ENCODE measurements at regions not wholly inside any gene's neighbourhood (a gene's known extent, or its start where the extent isn't known, plus 50 kb on each side); places are given as distances from the start of the nearest gene placed in this dataset.

DNA sequence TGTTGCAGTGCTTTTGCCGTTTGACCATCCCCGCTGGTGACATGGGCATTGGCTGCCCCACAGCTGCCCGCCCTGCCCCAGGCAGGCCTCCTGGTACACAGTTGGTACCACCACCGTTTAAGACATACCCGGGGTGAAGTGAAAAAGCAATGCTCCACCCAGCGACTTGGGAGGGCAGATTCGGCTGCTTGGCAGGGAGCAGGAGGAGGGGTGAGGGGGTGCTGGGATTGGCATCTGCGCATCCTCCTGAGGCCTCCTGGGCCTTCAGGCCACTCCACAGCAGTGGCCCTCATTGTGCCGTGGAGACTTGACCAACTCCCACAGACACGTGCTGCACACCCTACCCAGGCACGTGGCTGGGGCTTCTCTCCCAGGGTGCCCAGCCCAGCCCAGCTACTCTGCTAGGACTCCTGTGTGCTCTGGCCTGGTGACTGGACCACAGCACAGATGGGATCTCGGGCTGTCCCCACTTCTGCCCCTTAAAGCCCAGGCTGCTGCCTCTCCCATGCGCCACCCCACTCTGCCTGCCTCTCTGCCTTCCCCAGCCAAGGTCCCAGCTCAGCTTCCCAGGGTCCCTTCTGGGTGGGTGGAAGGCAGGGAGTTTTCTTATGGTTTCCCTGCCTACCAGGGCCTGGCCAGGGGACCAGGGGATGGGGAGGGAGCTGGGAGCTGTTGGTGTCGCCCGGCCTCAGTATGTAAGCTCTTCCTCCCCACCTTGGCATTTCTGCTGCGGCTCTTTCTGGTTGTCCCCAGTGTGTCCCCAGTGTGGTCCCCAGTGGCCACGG is 157.0 kb upstream of the HS6ST1 start:
- no peak for DNase-seq

DNA sequence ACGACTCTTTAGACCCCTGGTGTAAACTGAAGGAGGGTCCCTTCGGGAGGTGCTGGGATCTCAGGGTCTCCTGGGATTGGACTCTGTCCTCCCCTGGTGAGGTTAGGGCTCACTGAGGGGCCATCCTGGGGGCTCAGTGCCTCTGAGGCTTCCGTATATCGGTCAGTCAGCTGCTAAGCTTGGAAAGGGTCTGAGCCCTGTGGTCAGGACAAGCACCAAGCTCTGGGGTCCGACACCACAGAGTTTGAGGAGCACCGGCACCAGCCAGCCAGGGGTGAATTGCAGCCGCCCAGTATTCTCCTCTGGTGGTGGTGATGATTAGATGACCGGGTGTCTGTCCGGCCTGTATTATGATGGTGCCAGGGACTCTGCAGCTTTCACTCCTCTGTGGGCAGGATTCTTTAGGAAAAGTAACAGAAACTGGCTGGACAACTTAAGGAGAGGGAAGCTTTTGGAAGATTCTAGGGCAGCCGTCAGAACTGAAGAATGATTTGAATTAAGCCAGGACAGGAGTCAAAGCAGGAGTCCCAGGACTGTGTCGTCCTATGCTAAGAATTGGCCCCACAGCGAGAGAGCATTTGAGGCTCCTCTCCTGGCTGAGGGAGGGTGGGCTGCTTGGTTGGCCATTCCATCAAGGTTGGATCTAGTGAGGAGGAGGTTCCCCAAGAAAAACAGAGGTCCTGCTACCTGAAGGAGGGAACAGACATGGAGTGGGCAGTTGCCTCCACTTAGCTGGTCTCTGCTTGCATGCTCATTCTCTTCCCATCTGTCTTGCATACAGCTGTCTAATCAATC is 158.6 kb upstream of the HS6ST1 start:
- DNase-seq = no peak

DNA sequence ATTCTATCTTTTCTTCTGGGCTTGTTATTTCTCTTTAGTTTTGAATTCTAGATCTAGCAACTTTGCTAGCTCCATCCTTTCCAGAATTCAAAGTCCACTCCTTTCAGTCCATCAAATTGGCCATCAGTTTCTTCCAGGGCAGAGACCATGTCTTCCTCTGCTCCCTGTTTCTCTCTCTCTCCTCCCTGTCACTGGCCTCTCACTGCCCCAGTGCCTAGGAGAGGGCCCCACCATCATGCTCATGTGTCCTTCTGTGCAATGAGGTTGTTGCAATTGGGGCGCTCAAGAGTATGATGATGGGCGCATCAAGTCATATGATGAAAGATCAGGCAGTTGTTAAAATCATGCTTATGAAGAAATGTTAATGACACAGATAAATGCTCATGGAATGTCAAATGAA is 159.2 kb upstream of the HS6ST1 start:
- no peak for DNase-seq

DNA sequence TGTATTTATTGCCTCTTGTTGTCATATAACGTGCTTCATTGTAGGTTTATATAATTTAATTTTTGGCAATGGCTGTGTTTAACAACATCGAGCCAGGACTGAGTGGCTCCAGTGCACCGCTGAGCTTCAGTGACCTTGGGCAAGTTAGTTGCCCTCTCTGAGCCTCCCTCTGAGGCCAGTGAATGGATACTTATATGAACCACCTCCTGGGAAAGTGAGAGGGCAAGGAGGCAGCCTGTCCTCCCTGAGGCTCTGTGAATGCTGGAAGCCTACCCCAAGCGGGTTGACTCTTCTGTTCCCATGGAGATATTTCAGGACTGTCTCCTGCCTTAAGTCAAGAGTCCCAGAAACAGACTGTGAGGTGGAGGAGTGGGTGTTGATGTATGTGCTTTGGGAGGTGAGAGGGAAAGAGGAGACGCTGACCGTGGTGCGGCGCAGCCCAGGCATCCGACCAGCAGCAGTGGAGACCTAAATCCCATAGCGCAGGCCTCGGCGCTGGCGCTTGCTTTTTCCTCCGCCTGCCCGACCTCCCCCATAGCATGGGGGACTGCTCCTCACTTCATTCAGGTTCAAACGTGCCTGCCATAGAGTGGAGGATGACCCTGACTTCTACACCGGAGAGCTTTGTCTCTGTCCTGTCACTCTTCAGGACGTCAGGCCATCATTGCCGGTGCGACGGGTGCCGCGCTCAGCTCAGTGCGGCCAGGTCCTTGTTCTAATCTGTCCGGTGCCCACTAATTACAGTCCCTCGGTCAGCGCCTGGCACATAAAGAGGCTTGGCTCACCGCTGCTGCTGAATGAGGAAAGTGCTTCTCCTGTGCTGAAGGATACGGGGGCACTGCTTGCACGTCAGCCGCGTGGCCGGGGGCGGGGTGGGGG is 167.3 kb upstream of the HS6ST1 start:
- no peak for DNase-seq

DNA sequence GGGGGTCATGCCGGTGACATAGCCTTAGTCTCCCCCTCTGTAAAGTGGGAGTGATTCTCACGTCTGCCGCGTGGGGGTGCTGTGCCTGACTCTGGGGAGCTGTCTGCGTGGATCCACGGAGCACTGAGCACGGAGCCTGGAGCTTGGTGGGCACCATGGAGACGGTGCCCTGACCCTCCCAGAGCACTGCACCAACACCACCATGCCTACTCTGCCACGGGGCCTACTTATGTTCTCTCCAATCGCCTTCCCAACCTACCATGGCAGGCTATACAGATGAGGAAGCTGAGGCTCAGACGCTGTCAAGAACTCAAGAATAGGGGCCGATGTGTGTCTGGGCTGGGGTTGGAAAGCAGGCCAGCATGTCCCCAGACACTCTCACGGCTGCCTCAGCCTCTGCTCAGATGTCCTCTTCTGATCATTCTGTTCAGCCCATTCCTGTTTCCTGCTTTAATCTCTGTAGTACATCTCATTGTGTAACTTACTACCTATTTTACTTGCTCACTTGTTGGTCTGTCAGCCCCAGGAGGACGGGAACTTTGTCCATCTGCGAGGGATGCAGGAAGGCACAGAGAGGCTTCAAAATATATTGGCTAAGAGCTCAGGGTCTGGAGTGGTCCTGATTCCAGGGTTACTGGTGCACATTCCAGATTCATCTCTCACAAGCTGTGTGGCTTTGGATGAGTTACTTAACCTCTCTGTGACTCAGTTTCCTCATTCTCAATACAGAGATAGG is 168.1 kb upstream of the HS6ST1 start:
- DNase-seq = no peak

DNA sequence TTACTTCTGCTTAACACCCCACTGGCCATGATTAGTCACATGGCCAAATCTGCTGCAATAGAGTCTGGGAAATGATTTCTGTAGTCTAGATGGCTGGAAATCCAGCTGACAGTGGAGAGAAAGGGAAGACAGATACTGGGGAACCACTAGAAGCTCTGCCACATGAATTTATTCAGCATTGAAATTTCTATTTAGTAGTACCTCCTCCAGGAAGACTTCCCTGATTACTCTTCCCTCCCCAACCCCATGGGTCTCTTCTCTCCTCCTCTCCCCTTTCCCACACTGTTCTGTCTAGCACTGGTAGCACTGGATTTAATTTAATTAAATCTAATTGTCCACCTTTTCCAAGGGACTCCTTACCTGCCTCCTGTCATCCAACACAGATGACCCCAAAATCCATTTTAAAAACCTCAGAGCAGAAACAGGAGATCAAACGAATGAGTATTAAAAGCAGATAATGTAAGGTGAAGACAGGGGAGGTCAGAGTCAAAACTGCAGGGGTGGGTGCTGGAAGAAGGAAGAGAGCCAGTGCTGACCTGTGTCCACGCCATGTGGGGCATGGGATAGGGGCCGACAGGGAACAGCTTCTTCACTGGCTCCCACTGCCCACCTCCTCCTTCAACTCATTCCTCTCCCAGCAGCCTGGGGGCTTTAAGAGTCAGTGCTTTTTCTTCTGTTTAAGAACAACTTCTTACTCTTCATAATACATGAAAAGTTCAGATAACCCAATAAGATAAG is 169.2 kb upstream of the HS6ST1 start:
- DNase-seq = no peak

DNA sequence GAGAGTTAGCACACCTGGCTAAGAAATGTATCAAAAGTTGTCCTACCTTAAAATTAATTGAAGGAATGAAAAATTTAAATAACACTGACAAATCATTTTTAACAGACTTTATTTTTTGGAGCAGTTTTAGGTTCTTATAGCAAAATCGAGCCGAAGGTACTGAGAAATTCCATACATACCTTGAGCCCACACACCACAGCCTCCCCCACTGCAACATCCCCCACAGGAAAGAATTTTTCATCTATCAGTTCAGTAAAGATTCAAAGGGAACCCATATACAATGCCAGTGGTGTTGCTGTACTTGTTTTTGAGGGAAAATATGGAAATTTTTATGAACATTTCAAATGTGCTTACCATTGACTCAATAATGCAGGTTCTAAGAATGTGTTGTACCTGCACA is 169.8 kb upstream of the HS6ST1 start:
- DNase-seq = no peak

DNA sequence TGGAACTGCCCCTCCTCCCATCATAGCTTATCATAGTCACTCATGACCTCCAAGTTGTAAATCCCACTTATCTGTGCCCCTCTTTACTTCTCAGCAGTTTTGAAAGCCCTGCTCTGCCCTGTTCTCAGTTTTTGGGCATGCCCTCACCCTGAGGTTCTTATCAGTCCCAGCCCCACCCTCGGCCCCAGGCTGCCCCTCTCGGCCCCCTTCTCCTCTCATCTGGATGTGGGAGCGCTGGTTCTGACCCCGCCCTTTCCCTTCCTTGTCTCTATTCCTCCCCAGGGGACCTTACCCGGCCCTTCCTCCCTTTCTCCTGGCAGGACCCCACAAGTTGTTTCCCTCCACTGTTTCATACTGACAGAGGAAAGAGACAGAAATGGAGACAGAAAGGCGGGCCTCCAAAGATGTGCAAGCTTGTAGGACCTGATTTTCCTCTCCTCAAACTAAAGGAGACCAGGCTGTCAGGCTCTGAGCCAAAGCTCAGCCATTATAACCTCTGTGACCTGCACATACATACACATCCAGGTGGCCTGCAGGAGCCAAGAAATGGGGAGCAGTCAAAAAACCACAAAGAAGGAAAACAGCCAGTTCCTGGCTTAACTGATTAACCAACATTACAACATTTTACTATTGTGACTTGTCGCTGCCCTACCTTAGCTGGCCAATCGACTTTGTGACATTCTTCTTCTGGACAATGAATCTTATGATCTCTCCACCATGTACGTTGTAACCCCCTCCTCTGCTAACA is 171.0 kb upstream of the HS6ST1 start:
- no peak for DNase-seq

DNA sequence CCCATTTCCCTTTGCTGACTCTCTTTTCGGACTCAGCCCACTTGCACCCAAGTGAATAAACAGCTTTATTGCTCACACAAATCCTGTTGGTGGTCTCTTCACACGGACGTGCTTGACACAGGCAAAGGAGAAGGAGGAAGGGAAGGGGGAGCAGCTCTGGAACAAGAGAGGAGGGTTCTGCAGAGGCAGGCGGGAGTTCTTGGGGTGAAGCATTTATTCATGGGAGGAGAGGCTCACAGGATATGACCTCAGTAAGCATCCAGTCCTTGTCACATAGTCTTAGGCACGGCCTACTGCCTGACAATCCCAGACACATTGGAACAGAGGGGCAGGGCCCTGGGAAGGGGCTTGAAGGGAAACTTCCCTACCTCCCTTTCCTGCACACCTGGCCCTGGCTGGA is 171.7 kb upstream of the HS6ST1 start:
- DNase-seq = no peak

DNA sequence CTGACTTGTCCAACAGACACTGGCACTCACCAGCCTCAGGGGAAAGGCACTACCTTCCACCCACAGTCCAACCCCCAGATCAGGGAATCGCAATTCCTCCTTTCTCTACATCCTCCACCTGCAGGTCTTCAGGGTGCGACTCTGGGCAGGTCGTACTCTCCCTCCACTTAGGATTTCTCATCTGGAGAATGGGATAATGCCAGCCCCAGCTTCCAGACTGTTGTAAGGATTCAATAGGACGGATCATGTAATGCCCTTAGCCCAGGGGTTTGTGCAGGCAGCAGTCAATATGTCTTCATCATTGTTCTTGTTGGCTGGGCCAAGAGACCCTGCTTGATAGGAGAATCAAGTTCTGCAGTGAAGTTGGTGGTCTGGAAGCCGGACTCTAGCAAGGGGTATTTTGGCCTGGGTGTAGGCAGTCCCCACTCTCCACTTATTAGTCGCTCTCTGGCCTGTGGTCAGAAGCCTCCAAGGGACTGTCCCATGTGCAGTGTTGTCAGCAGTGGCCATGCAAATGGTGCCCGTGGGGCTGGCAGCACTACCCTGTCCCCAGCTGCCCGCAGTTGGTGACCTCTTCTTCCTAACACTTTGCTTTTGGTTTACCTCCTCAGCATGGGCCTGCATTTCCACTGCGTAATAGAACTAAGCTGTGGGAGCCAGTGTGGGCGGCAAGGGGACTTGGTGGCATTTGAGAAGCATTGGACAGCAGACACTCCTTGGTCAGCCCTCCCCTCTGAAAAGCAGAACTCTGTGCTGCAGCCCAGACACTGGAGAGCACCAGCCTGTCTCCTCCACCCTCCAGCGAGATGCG is 172.4 kb upstream of the HS6ST1 start:
- no peak for DNase-seq

DNA sequence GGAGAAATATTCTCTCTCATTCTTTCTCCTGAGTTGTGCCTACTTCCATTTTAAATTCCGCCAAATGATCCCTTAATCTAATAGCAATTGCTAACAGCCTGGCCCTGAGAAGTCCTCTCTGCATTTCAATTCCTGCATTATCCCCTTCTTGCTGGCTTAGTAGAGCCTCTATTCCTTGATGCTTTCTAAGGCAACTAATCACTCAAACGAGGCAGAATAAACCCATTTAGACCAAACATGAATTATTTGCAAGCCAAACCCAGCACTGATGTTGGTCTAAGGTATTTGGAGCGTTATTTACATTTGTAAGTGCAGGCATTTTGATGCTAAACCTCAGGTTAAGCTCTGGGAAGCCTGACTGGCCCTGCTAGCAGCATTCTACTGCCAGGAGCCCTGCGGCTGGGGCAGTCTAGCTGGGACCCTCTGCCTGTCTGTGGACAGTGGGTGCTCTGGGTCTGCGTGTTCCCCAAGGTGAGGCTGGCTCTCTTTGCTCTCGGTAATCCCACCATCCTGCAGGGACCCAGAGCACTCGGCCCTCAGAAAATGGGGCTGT is 173.1 kb upstream of the HS6ST1 start:
- DNase-seq = no peak

DNA sequence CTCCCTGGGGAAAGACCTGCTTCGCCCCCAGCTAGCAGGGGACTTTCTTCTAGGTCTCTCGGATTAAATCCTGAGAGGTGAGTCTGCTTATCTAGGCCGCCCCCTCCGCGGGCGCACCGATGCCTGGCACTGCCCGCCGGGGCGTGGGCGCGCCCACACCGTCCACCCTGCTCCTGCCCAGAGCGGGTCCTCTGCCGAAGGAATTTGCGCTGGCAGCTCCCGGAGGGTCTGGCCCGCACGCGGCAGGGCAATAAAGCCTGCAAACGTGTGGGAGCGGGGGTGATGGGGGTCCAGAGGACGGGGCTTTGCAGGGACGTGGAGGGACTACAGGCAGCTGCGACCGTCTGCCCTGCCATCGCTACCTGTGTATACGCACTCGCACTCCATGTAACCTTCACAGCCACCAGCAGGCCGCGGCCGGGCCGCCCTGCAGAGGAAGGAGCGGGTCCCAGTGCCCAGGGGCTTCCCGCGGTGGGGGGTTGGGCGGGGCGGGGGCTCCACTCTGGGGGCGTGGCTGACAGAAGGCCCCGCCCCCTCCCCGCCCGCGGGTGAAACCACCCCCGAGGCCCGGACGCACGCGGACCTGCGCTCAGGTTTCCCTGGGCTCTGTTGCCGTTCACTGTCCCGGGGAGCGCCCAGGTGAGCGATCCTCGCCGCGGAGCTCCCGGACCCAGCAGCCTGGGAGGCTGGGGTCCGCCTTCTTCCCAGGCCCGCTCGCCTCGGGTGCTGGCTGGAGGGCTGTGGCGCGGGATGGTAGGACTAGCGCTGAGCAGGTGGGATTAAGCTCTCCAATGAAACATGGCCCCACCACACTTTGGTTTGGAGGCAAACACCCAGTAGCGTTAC is 174.5 kb upstream of the HS6ST1 start:
- no peak for DNase-seq

DNA sequence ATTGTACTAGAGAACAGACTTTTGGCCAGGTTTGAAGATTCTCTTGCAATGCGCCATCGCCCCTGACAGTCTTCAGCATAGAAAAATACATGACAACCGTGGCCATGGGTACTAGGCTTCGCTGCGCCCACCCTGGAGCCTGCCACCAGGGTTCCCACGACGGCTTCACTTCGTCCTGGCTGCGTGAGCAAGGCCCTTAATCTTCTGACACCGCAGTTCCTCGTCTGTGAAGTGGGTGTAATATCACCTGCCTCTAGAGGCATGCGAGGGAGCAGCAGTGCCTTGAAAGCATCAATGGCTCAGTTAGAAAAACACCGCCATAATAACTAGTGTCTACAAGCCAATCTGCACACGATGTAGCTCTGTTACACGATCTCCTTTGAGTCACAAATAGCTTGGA is 175.2 kb upstream of the HS6ST1 start:
- no peak for DNase-seq

DNA sequence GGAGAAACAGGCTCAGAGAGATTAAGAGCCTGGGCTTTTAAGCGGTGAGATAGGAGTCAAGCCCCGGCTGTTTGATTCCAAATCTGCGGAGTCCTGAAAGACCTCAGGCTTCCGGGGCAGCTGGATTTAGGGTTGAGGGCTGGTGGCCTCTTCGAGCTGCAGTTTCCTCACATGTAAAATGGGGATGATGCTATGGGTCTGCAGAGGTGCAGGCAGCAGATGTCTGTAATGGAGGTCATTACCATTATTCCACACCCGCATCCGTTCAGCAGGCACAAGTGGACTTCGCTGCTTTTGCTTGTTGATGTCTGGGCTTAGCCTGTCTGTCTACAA is 175.6 kb upstream of the HS6ST1 start:
- no peak for DNase-seq

DNA sequence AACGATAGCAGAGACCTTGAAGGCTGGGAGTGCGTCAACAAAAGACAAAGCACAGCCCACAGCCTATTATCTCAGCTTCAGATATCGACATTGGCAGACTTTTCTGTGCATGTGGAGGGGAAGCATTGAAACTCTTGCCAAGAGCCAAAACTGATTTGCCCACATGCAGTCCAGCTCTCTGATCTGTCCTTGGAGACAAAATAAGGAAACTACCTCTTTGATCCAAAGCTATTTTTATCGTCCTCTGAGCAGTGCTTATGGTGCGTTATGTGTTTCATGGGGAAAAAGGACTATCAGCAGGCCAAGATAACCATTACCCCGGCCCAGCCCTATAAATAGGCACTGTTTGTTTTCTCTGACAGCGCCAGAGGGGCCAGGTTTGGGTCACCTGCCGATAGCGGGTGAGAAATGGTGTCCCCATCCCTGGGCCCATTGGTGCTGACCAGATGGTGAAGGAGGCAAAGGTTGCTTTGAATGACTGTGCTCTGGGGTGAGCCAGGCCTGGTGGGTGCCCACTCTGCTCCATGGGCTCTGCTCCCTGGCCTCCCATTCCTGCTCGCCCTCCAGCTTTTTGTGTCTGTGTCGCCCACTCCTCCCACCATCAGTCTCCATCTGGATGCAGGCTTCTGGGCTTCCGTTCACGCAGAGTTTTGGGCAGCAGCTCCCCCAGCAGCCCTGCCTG is 176.1 kb upstream of the HS6ST1 start:
- no peak for DNase-seq

DNA sequence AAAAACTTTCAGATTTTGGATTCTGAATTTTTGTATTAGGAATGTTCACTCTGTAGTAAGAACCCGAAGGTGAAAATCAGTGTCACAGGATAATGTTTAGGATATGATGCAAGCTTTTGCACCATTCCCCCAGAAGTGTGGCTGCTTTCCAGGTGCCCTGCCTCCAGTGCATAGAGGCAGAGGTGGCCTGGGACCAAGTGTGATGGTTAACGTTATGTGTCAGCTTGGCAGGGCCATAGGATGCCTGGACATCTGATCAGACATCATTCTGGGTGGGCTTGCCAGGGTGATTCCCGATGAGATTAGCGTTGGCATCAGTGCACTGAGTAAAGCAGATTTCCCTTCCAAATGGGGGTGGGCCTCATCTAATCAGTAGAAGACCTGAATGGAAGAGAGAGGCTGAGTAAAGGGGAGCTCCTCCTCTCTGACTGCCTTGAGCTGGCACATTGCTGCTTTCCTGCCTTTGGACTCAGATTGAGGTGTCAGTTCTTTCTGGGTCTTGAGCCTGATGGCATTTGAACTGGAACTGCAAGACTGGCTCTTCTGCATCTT is 177.4 kb upstream of the HS6ST1 start:
- no peak for DNase-seq

DNA sequence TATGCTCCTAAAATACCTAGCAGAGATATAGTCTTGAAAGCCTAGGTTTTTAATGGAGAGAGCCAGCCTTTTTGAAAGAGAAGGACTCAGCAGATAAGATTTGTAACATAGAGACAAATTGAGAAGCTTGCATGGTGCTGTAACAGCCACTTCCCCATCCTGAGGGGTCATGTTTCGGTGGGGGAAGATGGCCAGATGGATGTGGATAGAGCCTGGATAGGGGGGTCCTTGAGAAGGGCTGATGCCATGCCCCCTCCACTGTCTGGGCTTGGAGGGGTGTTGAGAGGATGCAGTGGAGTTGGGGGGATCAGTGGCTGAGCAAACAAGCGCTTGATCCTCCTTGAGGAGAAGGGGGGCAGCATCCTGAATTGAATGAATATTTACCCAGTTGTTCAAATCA is 178.0 kb upstream of the HS6ST1 start:
- DNase-seq = no peak

DNA sequence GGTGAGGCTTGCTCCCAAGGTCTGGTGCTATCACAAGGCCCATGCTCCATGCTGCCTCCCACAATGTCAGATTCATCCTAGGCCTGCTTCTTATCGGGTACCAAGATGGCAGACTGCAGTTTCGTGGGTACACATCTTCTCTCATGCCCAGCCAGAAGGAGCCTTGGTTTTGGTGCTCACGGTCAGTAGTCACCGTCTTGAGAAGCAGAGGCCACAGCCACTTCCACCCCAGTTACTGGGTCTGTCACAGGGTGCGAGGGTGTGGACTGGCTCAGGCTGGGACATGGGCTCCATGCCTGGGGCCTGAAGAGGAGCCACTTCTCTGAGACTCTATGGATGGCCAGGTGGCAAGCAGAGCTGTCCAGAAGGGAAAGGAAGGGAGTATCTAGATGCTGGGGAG is 178.8 kb upstream of the HS6ST1 start:
- DNase-seq = no peak
